ENCODE measurements at regions not wholly inside any gene's neighbourhood (a gene's known extent, or its start where the extent isn't known, plus 50 kb on each side); places are given as distances from the start of the nearest gene placed in this dataset.

- no peak for DNase-seq (ENCODE audit: low read depth)
Measured at GRCh38 chr2:176729706-176730569, 460.7 kb downstream of the MTX2 start.

- no peak for DNase-seq (ENCODE audit: low read depth)
Measured at GRCh38 chr2:176732780-176733179, 463.5 kb downstream of the MTX2 start.

GRCh38 chr2:176733698-176734430, 464.6 kb downstream of the MTX2 start:
- DNase-seq (ENCODE audit: low read depth): no peak

GRCh38 chr2:176734868-176735267, 465.6 kb downstream of the MTX2 start:
- DNase-seq (ENCODE audit: low read depth): no peak

GRCh38 chr2:176742271-176742670, 470.3 kb upstream of the HNRNPA3 start:
- no peak for DNase-seq (ENCODE audit: low read depth)

GRCh38 chr2:176743671-176744070, 468.9 kb upstream of the HNRNPA3 start:
- DNase-seq (ENCODE audit: low read depth): no peak

GRCh38 chr2:176744146-176744545, 468.4 kb upstream of the HNRNPA3 start:
- DNase-seq (ENCODE audit: low read depth): no peak

- no peak for DNase-seq (ENCODE audit: low read depth)
Measured at GRCh38 chr2:176745543-176746200, 466.9 kb upstream of the HNRNPA3 start.

- no peak for DNase-seq (ENCODE audit: low read depth)
Measured at GRCh38 chr2:176746411-176746810, 466.2 kb upstream of the HNRNPA3 start.

- DNase-seq (ENCODE audit: low read depth): no peak
Measured at GRCh38 chr2:176747506-176747905, 465.1 kb upstream of the HNRNPA3 start.

GRCh38 chr2:176747928-176748327, 464.7 kb upstream of the HNRNPA3 start:
- no peak for DNase-seq (ENCODE audit: low read depth)

- no peak for DNase-seq (ENCODE audit: low read depth)
Measured at GRCh38 chr2:176748662-176749061, 463.9 kb upstream of the HNRNPA3 start.

- no peak for DNase-seq (ENCODE audit: low read depth)
Measured at GRCh38 chr2:176751314-176752227, 461.0 kb upstream of the HNRNPA3 start.

GRCh38 chr2:176752295-176752694, 460.3 kb upstream of the HNRNPA3 start:
- DNase-seq (ENCODE audit: low read depth): no peak

- no peak for DNase-seq (ENCODE audit: low read depth)
Measured at GRCh38 chr2:176753205-176753604, 459.4 kb upstream of the HNRNPA3 start.

- no peak for DNase-seq (ENCODE audit: low read depth)
Measured at GRCh38 chr2:176753752-176754474, 458.7 kb upstream of the HNRNPA3 start.

- DNase-seq (ENCODE audit: low read depth): no peak
Measured at GRCh38 chr2:176755537-176756135, 457.0 kb upstream of the HNRNPA3 start.

GRCh38 chr2:176758426-176758825, 454.2 kb upstream of the HNRNPA3 start:
- no peak for DNase-seq (ENCODE audit: low read depth)

- no peak for DNase-seq (ENCODE audit: low read depth)
Measured at GRCh38 chr2:176760439-176760838, 452.2 kb upstream of the HNRNPA3 start.

GRCh38 chr2:176763130-176763529, 449.5 kb upstream of the HNRNPA3 start:
- DNase-seq (ENCODE audit: low read depth): no peak

Measured in HS-5 (cell line).